Transverse colon (tissue), 4 donors: ENCODE measurements at regions not wholly inside any gene's neighbourhood (a gene's known extent, or its start where the extent isn't known, plus 50 kb on each side); places are given as distances from the start of the nearest gene placed in this dataset.
"Not testable (repeated sequence)": the region's sequence is repeated elsewhere in the genome, so short reads cannot be mapped to it uniquely, and the experiment has no call there.

Source experiments
- DNase-seq: peaks from one replicate; pipeline ENCODE4 v3.0.0-alpha.2; 2019
- H3K27ac ChIP-seq, 4 donors: fragments of 200-600 bp; sonication (generic); 2 replicates each; pipeline ENCODE4 v1.5.1; 2016 to 2018; ENCODE audit warnings: inconsistent platforms in 4 of 4
- H3K27me3 ChIP-seq: fragments of 200-600 bp; sonication (generic); 2 replicates; pipeline ENCODE4 v1.5.1; 2017; ENCODE audit warnings: inconsistent platforms
- H3K36me3 ChIP-seq, 4 donors: fragments of 200-600 bp; sonication (generic); 2 replicates each; pipeline ENCODE4 v1.5.1; 2017 to 2019; ENCODE audit warnings: inconsistent platforms in 4 of 4
- H3K4me1 ChIP-seq, 4 donors: fragments of 200-600 bp; sonication (generic); 2 replicates each; pipeline ENCODE4 v1.5.1; 2017 to 2020; ENCODE audit warnings: inconsistent platforms in 4 of 4
- H3K4me3 ChIP-seq, 4 donors: fragments of 200-600 bp; sonication (generic); 1 replicate in 1 of 4; 2 replicates in 3 of 4; pipeline versions ENCODE4 v1.5.1 to v1.6.1; 2017 to 2019; ENCODE audit warnings: inconsistent platforms in 4 of 4
- H3K9me3 ChIP-seq, 2 donors: fragments of 200-600 bp; sonication (generic); 2 replicates each; pipeline ENCODE4 v1.5.1; 2017 to 2019; ENCODE audit warnings: inconsistent platforms in 2 of 2
- CTCF ChIP-seq, 5 experiments: fragments of 200-600 bp in 3 of 5; fragments of 450-650 bp in 2 of 5; sonication (generic) in 3 of 5; IDR thresholded peaks; 1 replicate in 2 of 5; 2 replicates in 3 of 5; pipeline ENCODE4 v1.5.1; 2016 to 2017; ENCODE audit warnings: antibody characterized with exemption in 5 of 5, inconsistent platforms in 3 of 5, mild to moderate bottlenecking in 2 of 5, moderate library complexity in 1 of 5
- EP300 ChIP-seq: sonication (generic); formaldehyde crosslinking; IDR thresholded peaks from one replicate; pipeline ENCODE4 v1.6.1; 2017; ENCODE audit warnings: antibody characterized with exemption, low read depth
- POLR2A ChIP-seq: fragments of 450-650 bp; IDR thresholded peaks from one replicate; pipeline ENCODE4 v1.6.1; 2016; ENCODE audit warnings: antibody characterized with exemption, mild to moderate bottlenecking, moderate library complexity
- POLR2AphosphoS5 ChIP-seq, 3 donors: sonication (generic); formaldehyde crosslinking; IDR thresholded peaks; one replicate each; pipeline ENCODE4 v1.6.1; 2016; ENCODE audit warnings: antibody characterized with exemption in 3 of 3
- WGBS, 2 donors: methylation state at CpG; one replicate each; pipeline ENCODE4 v1.1.5; 2018; ENCODE audit warnings: low coverage in 1 of 2; 5-methylcytosine and 5-hydroxymethylcytosine counted together
- in situ Hi-C, 4 donors: fragments of 200-750 bp; cut with MboI; loops; one replicate each; pipeline versions ENCODE4 v1.15.0 to v1.15.1; 2017; ENCODE audit warnings: low sequenced_read_pairs in 3 of 4, low pct_ligation_motif_present in 1 of 4, low pct_unique_long_range_greater_than_20kb in 1 of 4
- intact Hi-C: fragments of 100-400 bp; cut with DNase I; formaldehyde crosslinking; loops from one replicate; pipeline ENCODE4 v1.15.1; 2023; ENCODE audit warnings: low total_unique reads

GRCh38 chr15:25990220-25990619 lies 127.1 kb upstream of the ATP10A start:
- TF ChIP-seq CTCF (IDR thresholded peaks at IDR 0.05), result no peak
- no peak for TF ChIP-seq EP300
- TF ChIP-seq POLR2A, result no peak
- TF ChIP-seq POLR2AphosphoS5 (IDR thresholded peaks at IDR 0.05), result no peak
- Histone ChIP-seq H3K36me3 (no peaks in the 10 kb centered on the region), H3K9me3 (no peaks in the 10 kb centered on the region), H3K27me3 (no peaks in the 10 kb centered on the region), H3K4me3 (no peak overlapping the region), H3K4me1 (no peaks in the 10 kb centered on the region), H3K27ac (no peak overlapping the region)
- intact Hi-C loops (no loop called here), in situ Hi-C loops (loop anchor here in 1 of 4 donors (25.0 kb wide), 1 partner anchor 103 kb away; no protein-coding TSS in a partner anchor)
- WGBS, 2 donors, result 80 to 86% methylated on average over 12 to 15 of the region's 15 CpGs
- no peak for DNase-seq

DNA sequence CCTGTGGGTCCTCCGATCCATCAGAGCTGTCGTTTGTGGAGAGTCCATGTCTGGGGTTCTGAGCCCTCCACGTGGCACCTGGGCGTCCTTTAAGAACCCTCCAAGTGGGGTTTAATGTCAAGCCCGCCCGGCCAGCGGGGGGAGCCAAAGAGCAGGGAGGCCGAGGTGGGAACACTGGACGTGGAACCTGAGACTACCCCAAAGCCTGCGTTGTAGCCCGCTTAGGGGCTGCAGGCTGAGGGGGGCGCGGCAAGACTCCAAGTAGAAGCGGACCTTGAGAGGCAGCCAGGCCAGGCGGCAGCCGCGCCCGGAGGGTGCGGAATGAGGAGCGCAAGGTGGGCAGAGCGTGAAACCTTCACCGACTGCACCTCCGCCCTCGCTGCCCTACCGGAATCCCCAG lies 126.2 kb upstream of the ATP10A start:
- Histone ChIP-seq H3K27ac (no peak overlapping the region), H3K4me3 (no peak overlapping the region), H3K9me3 (no peaks in the 10 kb centered on the region), H3K36me3 (no peaks in the 10 kb centered on the region), H3K27me3 (no peaks in the 10 kb centered on the region), H3K4me1 (no peaks in the 10 kb centered on the region)
- no peak for DNase-seq
- intact Hi-C loops (no loop called here), in situ Hi-C loops (loop anchor here in 1 of 4 donors (25.0 kb wide), 1 partner anchor 102 kb away; no protein-coding TSS in a partner anchor)
- 90 to 97% methylated on average over 4 to 25 of the region's 25 CpGs for WGBS, 2 donors
- no peak for TF ChIP-seq EP300
- no peak for TF ChIP-seq CTCF (IDR thresholded peaks at IDR 0.05)
- TF ChIP-seq POLR2AphosphoS5 (IDR thresholded peaks at IDR 0.05), result no peak
- no peak for TF ChIP-seq POLR2A

- H3K4me1 ChIP-seq, H3K27me3 ChIP-seq, H3K9me3 ChIP-seq, H3K27ac ChIP-seq, intact Hi-C loops, DNase-seq, H3K4me3 ChIP-seq, H3K36me3 ChIP-seq: not testable (repeated sequence)
- in situ Hi-C loops, result loop anchor here in 1 of 4 donors (25.0 kb wide), 1 partner anchor 101 kb away; no protein-coding TSS in a partner anchor
- WGBS, 2 donors, result 70 to 87% methylated on average over 3 to 9 of the region's 9 CpGs
Observed at GRCh38 chr15:25988716-25989115, 125.6 kb upstream of the ATP10A start.

- Histone ChIP-seq H3K4me1 (no peaks in the 10 kb centered on the region), H3K27ac (no peak overlapping the region), H3K4me3 (no peak overlapping the region), H3K36me3 (no peaks in the 10 kb centered on the region), H3K27me3 (no peaks in the 10 kb centered on the region), H3K9me3 (no peaks in the 10 kb centered on the region)
- in situ Hi-C loops, result loop anchor here in 1 of 4 donors (25.0 kb wide), 1 partner anchor 100 kb away; no protein-coding TSS in a partner anchor
- WGBS, 2 donors, result 25 to 56% methylated on average over 2 to 4 of the region's 4 CpGs
- no peak for TF ChIP-seq POLR2AphosphoS5 (IDR thresholded peaks at IDR 0.05)
- TF ChIP-seq POLR2A, result no peak
- no peak for TF ChIP-seq CTCF (IDR thresholded peaks at IDR 0.05)
- TF ChIP-seq EP300, result no peak
- no peak for DNase-seq
- intact Hi-C loops, result no loop called here
Observed at GRCh38 chr15:25987638-25988037, 124.5 kb upstream of the ATP10A start.

GRCh38 chr15:25985165-25985564 lies 122.0 kb upstream of the ATP10A start:
- no peak overlapping the region for H3K4me3 ChIP-seq
- 19 to 20% methylated on average over 3 to 4 of the region's 4 CpGs for whole genome bisulfite sequencing, 2 donors
- H3K27ac ChIP-seq, result no peak overlapping the region
- no peaks in the 10 kb centered on the region for H3K36me3 ChIP-seq
- no peaks in the 10 kb centered on the region for H3K4me1 ChIP-seq
- TF ChIP-seq POLR2A (no peak), CTCF (IDR thresholded peaks at IDR 0.05) (no peak), POLR2AphosphoS5 (IDR thresholded peaks at IDR 0.05) (no peak), EP300 (no peak)
- no peaks in the 10 kb centered on the region for H3K27me3 ChIP-seq
- no peaks in the 10 kb centered on the region for H3K9me3 ChIP-seq
- no peak for DNase-seq
- in situ Hi-C loops (loop anchor here in 1 of 4 donors (25.0 kb wide), 1 partner anchor 98 kb away; no protein-coding TSS in a partner anchor), intact Hi-C loops (no loop called here)
